GM12865 (cell line): ENCODE measurements at regions not wholly inside any gene's neighbourhood (a gene's known extent, or its start where the extent isn't known, plus 50 kb on each side); places are given as distances from the start of the nearest gene placed in this dataset.

Experiments used
- DNase-seq: peaks from one replicate; pipeline ENCODE4 v3.0.0; 2010; ENCODE audit warnings: low read depth
- H3K4me3 ChIP-seq: 2 replicates; pipeline ENCODE4 v1.5.1; 2011; ENCODE audit warnings: mild to moderate bottlenecking, low read depth, low read length, control low read depth
- TF ChIP-seq, protein P1 (sequence below): IDR thresholded peaks from 2 replicates; pipeline ENCODE4 v1.5.1; 2011; ENCODE audit warnings: low read length, control low read depth, low read depth, inconsistent platforms; ENCODE audit not compliant: insufficient read depth; ENCODE audit errors: missing control alignments

DNA sequence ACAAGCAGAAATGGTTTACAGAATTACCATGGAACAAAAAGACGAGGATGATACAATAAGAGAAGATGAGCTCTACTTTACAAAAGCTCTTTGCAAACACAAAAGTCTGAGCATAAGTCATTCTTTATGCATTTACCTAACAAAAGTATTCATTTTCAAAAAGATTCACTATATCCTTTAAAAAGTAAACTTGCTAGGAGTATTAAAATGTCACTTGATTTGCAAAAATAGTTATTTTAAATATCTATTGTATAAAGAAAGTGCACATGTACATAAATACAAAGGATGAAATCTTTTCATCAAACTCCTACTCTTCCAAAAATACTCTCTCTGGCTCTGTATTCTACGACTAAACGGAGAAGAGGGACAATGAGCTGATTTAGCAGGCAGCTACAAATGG is 146.4 kb upstream of the STEAP1 start:
- TF ChIP-seq, protein P1, sequence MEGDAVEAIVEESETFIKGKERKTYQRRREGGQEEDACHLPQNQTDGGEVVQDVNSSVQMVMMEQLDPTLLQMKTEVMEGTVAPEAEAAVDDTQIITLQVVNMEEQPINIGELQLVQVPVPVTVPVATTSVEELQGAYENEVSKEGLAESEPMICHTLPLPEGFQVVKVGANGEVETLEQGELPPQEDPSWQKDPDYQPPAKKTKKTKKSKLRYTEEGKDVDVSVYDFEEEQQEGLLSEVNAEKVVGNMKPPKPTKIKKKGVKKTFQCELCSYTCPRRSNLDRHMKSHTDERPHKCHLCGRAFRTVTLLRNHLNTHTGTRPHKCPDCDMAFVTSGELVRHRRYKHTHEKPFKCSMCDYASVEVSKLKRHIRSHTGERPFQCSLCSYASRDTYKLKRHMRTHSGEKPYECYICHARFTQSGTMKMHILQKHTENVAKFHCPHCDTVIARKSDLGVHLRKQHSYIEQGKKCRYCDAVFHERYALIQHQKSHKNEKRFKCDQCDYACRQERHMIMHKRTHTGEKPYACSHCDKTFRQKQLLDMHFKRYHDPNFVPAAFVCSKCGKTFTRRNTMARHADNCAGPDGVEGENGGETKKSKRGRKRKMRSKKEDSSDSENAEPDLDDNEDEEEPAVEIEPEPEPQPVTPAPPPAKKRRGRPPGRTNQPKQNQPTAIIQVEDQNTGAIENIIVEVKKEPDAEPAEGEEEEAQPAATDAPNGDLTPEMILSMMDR, result no peak
- DNase-seq, result no peak
- no peak overlapping the region for H3K4me3 ChIP-seq

DNA sequence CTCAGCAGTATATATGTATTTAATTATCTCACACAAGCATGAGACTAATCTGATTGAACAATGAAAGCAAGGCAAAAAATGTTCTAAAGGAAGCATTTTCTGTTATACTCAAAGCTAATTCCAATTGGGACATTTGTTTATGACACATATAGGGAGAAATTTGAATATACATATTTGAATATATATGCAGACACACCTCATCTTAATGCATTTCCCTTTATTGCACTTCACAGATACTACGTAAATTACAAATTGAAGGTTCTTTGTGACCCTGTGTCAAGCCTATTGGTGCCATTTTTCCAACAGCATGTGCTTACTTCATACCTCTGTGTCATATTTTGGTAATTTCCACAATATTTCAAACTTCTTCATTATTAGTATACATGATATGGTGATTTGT is 132.1 kb upstream of the STEAP1 start:
- TF ChIP-seq, protein P1, result no peak
- DNase-seq, result no peak
- H3K4me3 ChIP-seq, result no peak overlapping the region

DNA sequence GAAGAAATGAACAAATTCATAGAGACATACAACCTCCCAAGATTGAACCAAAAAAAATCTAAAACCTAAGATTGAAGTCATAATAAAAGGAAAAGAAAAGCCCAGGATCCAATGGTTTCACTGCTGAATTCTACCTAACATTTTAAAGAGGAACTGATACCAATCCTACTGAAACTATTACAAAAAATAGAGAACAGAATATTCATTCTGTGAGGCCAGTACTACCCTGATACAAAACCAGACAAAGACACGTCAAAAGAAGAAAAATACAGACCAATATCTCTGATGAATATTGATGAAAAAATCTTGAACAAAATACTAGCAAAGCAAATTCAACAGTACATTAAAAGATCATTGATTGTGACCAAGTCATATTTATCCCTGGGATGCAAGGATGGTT is 128.5 kb upstream of the STEAP1 start:
- no peak overlapping the region for H3K4me3 ChIP-seq
- TF ChIP-seq, protein P1, result no peak
- DNase-seq, result no peak

DNA sequence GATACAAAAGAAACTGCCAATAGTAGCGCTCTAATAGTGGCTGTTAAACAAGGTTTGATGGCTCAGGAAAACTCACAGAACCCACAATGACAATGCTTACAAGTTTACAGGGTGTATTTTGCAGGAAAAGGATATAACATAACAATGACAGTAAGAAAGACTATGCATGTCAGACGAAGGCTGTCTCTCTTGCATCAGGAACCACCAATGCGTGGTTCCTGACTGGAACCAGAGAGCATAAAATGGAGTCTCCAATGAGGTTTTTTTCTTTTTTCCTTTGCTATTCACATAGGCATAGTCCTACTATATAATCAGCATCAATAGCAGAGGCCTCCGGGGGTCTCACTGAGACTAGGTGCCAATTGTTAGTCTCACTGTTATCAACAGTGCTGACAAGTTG is 120.4 kb upstream of the STEAP1 start:
- no peak overlapping the region for H3K4me3 ChIP-seq
- TF ChIP-seq, protein P1, result no peak
- DNase-seq, result no peak

DNA sequence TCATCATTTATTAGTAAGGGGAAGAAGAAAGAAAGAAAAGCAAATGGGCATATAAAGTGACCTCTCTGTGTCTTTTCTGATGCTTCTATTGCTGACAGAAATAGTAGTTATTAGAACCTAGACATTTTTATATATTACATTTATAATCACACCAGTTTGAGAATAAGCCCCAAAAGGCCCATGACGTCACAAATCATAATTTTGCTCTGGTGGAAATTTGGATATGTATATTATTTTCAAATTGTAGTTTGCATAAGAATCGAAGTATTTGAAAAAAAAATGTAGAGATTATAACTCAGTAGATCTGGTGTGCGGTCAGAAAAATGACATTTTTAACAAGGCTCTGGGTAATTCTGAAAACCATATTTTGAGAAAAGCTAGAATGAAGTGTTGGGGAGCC is 101.2 kb upstream of the STEAP1 start:
- TF ChIP-seq, protein P1, result no peak
- no peak for DNase-seq
- H3K4me3 ChIP-seq, result no peak overlapping the region

DNA sequence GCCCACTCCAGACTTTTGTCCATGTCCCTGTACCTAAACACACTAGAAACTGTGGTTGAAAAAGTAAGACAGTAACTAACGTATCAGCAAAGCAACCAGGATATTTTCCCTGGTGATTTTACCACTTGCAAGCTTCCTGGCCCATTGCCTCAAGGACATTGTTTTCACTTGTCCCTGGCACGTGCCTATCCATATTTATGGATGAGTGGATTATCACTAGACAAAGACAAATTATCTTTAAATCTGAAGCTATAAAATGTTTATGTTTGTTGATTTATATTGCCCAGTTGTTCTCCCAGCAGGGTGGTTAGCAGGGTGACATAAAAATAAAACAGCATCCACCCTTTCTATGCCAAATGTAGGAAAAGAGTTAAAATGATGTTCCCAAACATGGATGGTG is 93.2 kb upstream of the STEAP1 start:
- TF ChIP-seq, protein P1, result no peak
- H3K4me3 ChIP-seq, result no peak overlapping the region
- DNase-seq, result no peak

DNA sequence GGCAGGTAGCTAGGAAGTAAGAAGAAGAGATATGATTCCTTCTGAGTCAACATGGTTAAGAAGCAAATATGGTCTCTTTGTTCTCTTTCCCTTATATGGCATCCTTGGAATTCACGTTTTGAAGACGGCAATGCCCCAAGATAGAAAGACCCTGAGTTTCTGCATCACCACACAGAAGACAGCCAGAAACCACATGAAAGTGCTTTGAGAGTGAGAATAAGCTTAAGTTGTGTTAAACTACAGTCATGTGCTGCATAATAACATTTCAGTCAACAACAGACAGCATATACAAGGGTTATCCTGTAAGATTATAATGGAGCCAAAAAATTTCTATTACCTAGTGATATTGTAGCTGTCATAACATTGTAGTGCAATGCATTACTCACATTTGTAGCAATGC is 89.9 kb upstream of the STEAP1 start:
- DNase-seq, result no peak
- no peak overlapping the region for H3K4me3 ChIP-seq
- TF ChIP-seq, protein P1, result no peak
